Trophoblast cell (in vitro differentiated cells and primary cell): ENCODE measurements at regions not wholly inside any gene's neighbourhood (a gene's known extent, or its start where the extent isn't known, plus 50 kb on each side); places are given as distances from the start of the nearest gene placed in this dataset.

Experiments
- DNase-seq, 2 donors: peaks; one replicate each; pipeline ENCODE4 v3.0.0-alpha.2; 2016
- H2AFZ ChIP-seq: 2 replicates; pipeline ENCODE4 v1.6.1; 2013; ENCODE audit warnings: low read length, moderate library complexity, mild to moderate bottlenecking; ENCODE audit not compliant: insufficient read depth, poor library complexity
- H2AK5ac ChIP-seq: 2 replicates; pipeline ENCODE4 v1.6.1; 2013; ENCODE audit warnings: mild to moderate bottlenecking, low read length
- H2BK120ac ChIP-seq: 2 replicates; pipeline ENCODE4 v1.6.1; 2013; ENCODE audit warnings: low read length, mild to moderate bottlenecking, moderate library complexity; ENCODE audit not compliant: insufficient read depth, poor library complexity
- H2BK12ac ChIP-seq: 2 replicates; pipeline ENCODE4 v1.6.1; 2013; ENCODE audit warnings: mild to moderate bottlenecking, low read length, moderate library complexity
- H2BK5ac ChIP-seq: 2 replicates; pipeline ENCODE4 v1.6.1; 2013; ENCODE audit warnings: low read length, low read depth, moderate library complexity, mild to moderate bottlenecking; ENCODE audit not compliant: poor library complexity
- H3K14ac ChIP-seq: 2 replicates; pipeline ENCODE4 v1.6.1; 2013; ENCODE audit warnings: mild to moderate bottlenecking, low read length
- H3K18ac ChIP-seq: 2 replicates; pipeline ENCODE4 v1.6.1; 2013; ENCODE audit warnings: mild to moderate bottlenecking, low read length
- H3K23ac ChIP-seq: 2 replicates; pipeline ENCODE4 v1.6.1; 2013; ENCODE audit warnings: low read length
- H3K27ac ChIP-seq: 2 replicates; pipeline ENCODE4 v1.5.1; 2013; ENCODE audit warnings: low read depth, mild to moderate bottlenecking, inconsistent platforms, low read length, moderate library complexity
- H3K27me3 ChIP-seq: 2 replicates; pipeline ENCODE4 v1.6.1; 2013; ENCODE audit warnings: inconsistent platforms, mild to moderate bottlenecking, low read length, moderate library complexity; ENCODE audit not compliant: insufficient read depth
- H3K36me3 ChIP-seq, 2 experiments: 1 replicate in 1 of 2; 2 replicates in 1 of 2; pipeline ENCODE4 v1.6.1; 2013; ENCODE audit warnings: low read length in 2 of 2, mild to moderate bottlenecking in 2 of 2, moderate library complexity in 1 of 2; ENCODE audit not compliant: insufficient read depth in 2 of 2, control insufficient read depth in 1 of 2
- H3K4ac ChIP-seq: 2 replicates; pipeline ENCODE4 v1.6.1; 2013; ENCODE audit warnings: low read depth, mild to moderate bottlenecking, low read length, moderate library complexity
- H3K4me1 ChIP-seq, 2 experiments: 1 replicate in 1 of 2; 2 replicates in 1 of 2; pipeline ENCODE4 v1.6.1; 2013; ENCODE audit warnings: low read length in 2 of 2, mild to moderate bottlenecking in 2 of 2, moderate library complexity in 1 of 2; ENCODE audit not compliant: insufficient read depth in 2 of 2, control insufficient read depth in 1 of 2
- H3K4me2 ChIP-seq: 2 replicates; pipeline ENCODE4 v1.6.1; 2013; ENCODE audit warnings: inconsistent platforms, mild to moderate bottlenecking, low read length, moderate library complexity
- H3K4me3 ChIP-seq: 2 replicates; pipeline ENCODE4 v1.5.1; 2013; ENCODE audit warnings: mild to moderate bottlenecking, low read depth, low read length, inconsistent platforms
- H3K79me1 ChIP-seq: one replicate; pipeline ENCODE4 v1.6.1; 2013; ENCODE audit warnings: low read length
- H3K79me2 ChIP-seq: 2 replicates; pipeline ENCODE4 v1.6.1; 2013; ENCODE audit warnings: low read length, mild to moderate bottlenecking; ENCODE audit not compliant: control insufficient read depth, insufficient read depth, poor library complexity
- H3K9ac ChIP-seq: 2 replicates; pipeline ENCODE4 v1.6.1; 2013; ENCODE audit warnings: mild to moderate bottlenecking, low read length
- H3K9me3 ChIP-seq: 2 replicates; pipeline ENCODE4 v1.6.1; 2013; ENCODE audit warnings: low read depth, mild to moderate bottlenecking, control low read depth, inconsistent platforms, low read length; ENCODE audit not compliant: insufficient read depth
- H4K12ac ChIP-seq: 2 replicates; pipeline ENCODE4 v1.6.1; 2013; ENCODE audit warnings: low read depth, mild to moderate bottlenecking, low read length, moderate library complexity
- H4K8ac ChIP-seq: 2 replicates; pipeline ENCODE4 v1.6.1; 2013; ENCODE audit warnings: low read depth, mild to moderate bottlenecking, low read length, moderate library complexity
- H4K91ac ChIP-seq: one replicate; pipeline ENCODE4 v1.6.1; 2013; ENCODE audit warnings: low read depth, mild to moderate bottlenecking, low read length, moderate library complexity
- WGBS: extraction: QIAGEN DNeasy Blood & Tissue Kit; methylation state at CpG from one replicate; pipeline ENCODE4 v1.1.7; 2013; ENCODE audit warnings: missing lambda C conversion rate; ENCODE audit not compliant: insufficient read length, insufficient coverage; ENCODE audit errors: extremely low coverage; 5-methylcytosine and 5-hydroxymethylcytosine counted together

DNA sequence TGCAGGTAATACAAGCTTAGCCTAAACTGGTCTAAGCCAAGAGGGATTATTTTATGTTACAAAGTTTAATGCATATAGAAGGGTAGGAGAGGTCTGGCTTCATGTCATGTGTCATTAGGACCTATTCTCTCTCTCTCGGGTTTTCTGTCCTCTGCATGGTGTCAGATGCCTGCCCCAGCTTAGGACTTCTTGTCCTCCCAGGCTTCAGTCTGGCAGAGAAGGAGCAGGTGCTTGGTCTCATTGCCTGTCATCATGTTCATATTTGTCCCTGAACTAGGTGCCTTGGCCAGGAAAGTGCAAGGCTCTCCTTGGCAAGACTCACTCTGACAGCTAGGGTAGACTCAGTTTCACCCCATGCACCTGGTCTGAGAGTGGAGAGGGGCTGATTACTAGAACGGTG lies 126.3 kb downstream of the ADAMTS15 start:
- H3K4me3 ChIP-seq = peak overlapping the region; percentile 20
- WGBS = no CpG with 5 or more reads among the region's 2 CpGs

DNA sequence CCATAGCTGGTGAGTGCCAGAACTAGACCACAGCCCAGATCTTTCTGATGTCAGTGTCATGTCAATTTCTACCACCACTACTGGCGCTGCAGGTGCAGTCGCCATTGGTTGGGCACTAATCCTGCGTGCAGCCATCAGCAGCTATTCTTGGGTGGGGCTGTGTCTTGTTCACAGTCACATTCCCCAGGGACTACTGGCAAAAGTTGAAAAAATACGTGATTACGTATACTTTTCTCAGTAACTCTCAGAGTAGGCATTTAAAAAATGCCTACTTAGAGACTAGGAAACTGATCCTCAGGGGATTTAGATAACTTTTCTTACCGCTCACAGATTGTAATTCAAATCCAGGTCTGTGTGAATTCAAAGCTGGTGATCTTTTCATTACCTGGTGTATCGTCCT lies 127.7 kb downstream of the ADAMTS15 start:
- no peaks in the 10 kb centered on the region for H3K36me3 ChIP-seq
- H3K23ac ChIP-seq = no peak overlapping the region
- no peaks in the 10 kb centered on the region for H3K79me2 ChIP-seq
- H4K12ac ChIP-seq = no peak overlapping the region
- H2AK5ac ChIP-seq = no peak overlapping the region
- H3K27me3 ChIP-seq = no peaks in the 10 kb centered on the region
- H2BK5ac ChIP-seq = no peak overlapping the region
- H3K79me1 ChIP-seq = peaks cover 3% of the 10 kb centered on the region
- DNase-seq = peak; percentile 60 to 85
- no peak overlapping the region for H3K18ac ChIP-seq
- H2BK120ac ChIP-seq = no peak overlapping the region
- H3K4me1 ChIP-seq = peaks cover 4 to 10% of the 10 kb centered on the region in 2 experiments
- no peak overlapping the region for H3K4me3 ChIP-seq
- no peak overlapping the region for H3K27ac ChIP-seq
- no peak overlapping the region for H4K8ac ChIP-seq
- no peak overlapping the region for H3K4me2 ChIP-seq
- H3K14ac ChIP-seq = no peak overlapping the region
- H4K91ac ChIP-seq = no peak overlapping the region
- H2BK12ac ChIP-seq = no peak overlapping the region
- no peak overlapping the region for H3K4ac ChIP-seq
- H3K9me3 ChIP-seq = peaks cover 5% of the 10 kb centered on the region
- H3K9ac ChIP-seq = no peak overlapping the region
- H2AFZ ChIP-seq = no peak overlapping the region
- no CpG with 5 or more reads among the region's 7 CpGs for WGBS

More for the DNA sequence above, 126.3 kb downstream of the ADAMTS15 start:
- Histone ChIP-seq H2AK5ac (no peak overlapping the region), H2AFZ (no peak overlapping the region), H3K79me2 (no peaks in the 10 kb centered on the region), H2BK12ac (no peak overlapping the region), H3K23ac (no peak overlapping the region), H3K9ac (no peak overlapping the region), H3K9me3 (peaks cover 5% of the 10 kb centered on the region), H3K36me3 (no peaks in the 10 kb centered on the region), H2BK5ac (no peak overlapping the region), H3K4me2 (no peak overlapping the region), H3K14ac (no peak overlapping the region), H4K91ac (no peak overlapping the region), H3K18ac (no peak overlapping the region), H3K79me1 (no peaks in the 10 kb centered on the region), H2BK120ac (no peak overlapping the region), H3K27ac (no peak overlapping the region), H3K27me3 (no peaks in the 10 kb centered on the region), H4K12ac (no peak overlapping the region), H3K4me1 (no peaks in the 10 kb centered on the region), H3K4ac (no peak overlapping the region), H4K8ac (no peak overlapping the region)
- DNase-seq = no peak

DNA sequence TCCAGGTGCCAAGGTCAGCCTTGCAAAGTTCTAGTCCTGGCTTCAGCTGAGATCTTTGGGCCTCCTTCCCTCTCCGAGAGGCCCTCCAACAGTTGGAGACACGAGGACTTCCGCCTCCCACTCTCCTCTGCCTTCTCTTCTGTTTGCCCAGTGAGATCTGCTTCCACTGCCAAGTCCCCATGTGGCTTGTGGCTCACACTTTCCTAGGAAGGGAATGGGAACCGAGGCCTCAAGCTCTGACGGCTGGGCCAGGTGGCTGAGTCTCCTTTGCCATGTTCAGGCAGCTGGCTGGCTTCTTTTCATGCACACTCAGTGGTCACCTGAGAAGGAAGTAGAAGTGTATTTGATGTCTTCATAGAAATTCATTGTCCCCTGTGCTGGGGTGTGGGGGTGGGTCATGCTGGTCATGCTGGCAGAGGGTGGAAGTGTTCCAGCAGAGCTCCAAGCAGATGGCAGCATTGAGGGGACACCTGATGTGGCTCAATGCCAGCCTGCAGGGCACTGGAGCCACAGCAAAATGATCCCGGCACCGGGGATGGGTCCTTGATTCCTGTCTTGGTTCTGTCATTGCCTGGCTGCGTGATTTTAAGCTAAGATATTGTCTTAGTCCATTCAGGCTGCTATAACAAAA lies 130.4 kb downstream of the ADAMTS15 start:
- Histone ChIP-seq H3K18ac (no peak overlapping the region), H3K36me3 (no peaks in the 10 kb centered on the region), H2BK12ac (peak overlapping the region; percentile 3), H3K79me1 (peaks cover 3% of the 10 kb centered on the region), H4K8ac (no peak overlapping the region), H2AFZ (no peak overlapping the region), H3K9ac (no peak overlapping the region), H3K9me3 (peaks cover 5% of the 10 kb centered on the region), H4K91ac (no peak overlapping the region), H3K14ac (no peak overlapping the region), H2BK120ac (peak overlapping the region; percentile 36), H4K12ac (no peak overlapping the region), H3K27ac (no peak overlapping the region), H2AK5ac (no peak overlapping the region), H3K23ac (no peak overlapping the region), H3K4me3 (no peak overlapping the region), H3K4ac (no peak overlapping the region), H3K4me2 (no peak overlapping the region), H2BK5ac (no peak overlapping the region), H3K27me3 (no peaks in the 10 kb centered on the region), H3K79me2 (no peaks in the 10 kb centered on the region), H3K4me1 (peaks cover 4 to 14% of the 10 kb centered on the region in 2 experiments)
- DNase-seq = no peak
- no CpG with 5 or more reads among the region's 8 CpGs for WGBS

DNA sequence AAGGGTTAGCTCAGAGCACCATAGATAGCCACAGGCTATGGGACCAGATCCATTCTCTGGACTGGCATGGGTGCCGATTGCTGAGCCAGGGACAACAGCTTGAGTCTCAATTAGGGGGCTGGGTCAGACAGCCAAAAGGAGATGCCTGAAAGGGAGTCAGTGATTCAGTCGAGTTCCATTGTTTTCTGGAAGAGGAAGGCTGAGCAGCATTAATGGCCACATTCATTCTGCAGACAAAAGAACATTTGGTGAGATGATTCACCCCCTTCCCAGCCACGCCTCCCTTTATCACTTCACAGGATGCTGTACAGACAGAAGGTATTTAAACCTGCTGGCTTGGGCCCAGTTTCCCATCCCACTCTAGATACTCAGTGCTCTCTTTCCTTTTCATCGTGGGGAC lies 131.9 kb downstream of the ADAMTS15 start:
- H3K9me3 ChIP-seq = peaks cover 3% of the 10 kb centered on the region
- no peak overlapping the region for H3K4ac ChIP-seq
- no peak overlapping the region for H2AFZ ChIP-seq
- H3K18ac ChIP-seq = no peak overlapping the region
- H3K79me2 ChIP-seq = no peaks in the 10 kb centered on the region
- no peak overlapping the region for H4K12ac ChIP-seq
- H3K36me3 ChIP-seq = no peaks in the 10 kb centered on the region
- H3K23ac ChIP-seq = no peak overlapping the region
- H2BK12ac ChIP-seq = peak overlapping the region; percentile 46
- H2AK5ac ChIP-seq = no peak overlapping the region
- no peak overlapping the region for H3K4me3 ChIP-seq
- no CpG with 5 or more reads among the region's 4 CpGs for WGBS
- H3K9ac ChIP-seq = no peak overlapping the region
- H3K4me1 ChIP-seq = peaks cover 4 to 14% of the 10 kb centered on the region in 2 experiments
- no peak overlapping the region for H4K8ac ChIP-seq
- no peak overlapping the region for H3K4me2 ChIP-seq
- H2BK120ac ChIP-seq = peak overlapping the region; percentile 74
- DNase-seq = peak; percentile 77 to 78
- H3K14ac ChIP-seq = no peak overlapping the region
- H3K27ac ChIP-seq = peak overlapping the region; percentile 41
- no peak overlapping the region for H4K91ac ChIP-seq
- no peaks in the 10 kb centered on the region for H3K27me3 ChIP-seq
- peaks cover 3% of the 10 kb centered on the region for H3K79me1 ChIP-seq
- H2BK5ac ChIP-seq = peak overlapping the region; percentile 32
